H9 (cell line): ENCODE measurements at regions not wholly inside any gene's neighbourhood (a gene's known extent, or its start where the extent isn't known, plus 50 kb on each side); places are given as distances from the start of the nearest gene placed in this dataset.

Experiments
- DNase-seq: peaks from one replicate; pipeline ENCODE4 v3.0.0-alpha.2; 2017
- H2AFZ ChIP-seq: one replicate; pipeline ENCODE4 v1.6.1; 2013; ENCODE audit warnings: mild to moderate bottlenecking, low read length, control low read depth, moderate library complexity
- H2AK5ac ChIP-seq: 2 replicates; pipeline ENCODE4 v1.6.1; 2013; ENCODE audit warnings: low read length, control low read depth, mixed read lengths; ENCODE audit not compliant: insufficient read length
- H2BK120ac ChIP-seq: one replicate; pipeline ENCODE4 v1.6.1; 2013; ENCODE audit warnings: low read depth, mild to moderate bottlenecking, low read length, control low read depth, inconsistent platforms; ENCODE audit not compliant: poor library complexity, severe bottlenecking
- H2BK12ac ChIP-seq: 2 replicates; pipeline ENCODE4 v1.6.1; 2013; ENCODE audit warnings: low read length, control low read depth, mixed read lengths, low read depth; ENCODE audit not compliant: insufficient read length
- H2BK15ac ChIP-seq: 2 replicates; pipeline ENCODE4 v1.6.1; 2013; ENCODE audit warnings: low read depth, low read length, control low read depth
- H2BK20ac ChIP-seq: one replicate; pipeline ENCODE4 v1.6.1; 2013; ENCODE audit warnings: low read depth, mild to moderate bottlenecking, low read length, control low read depth, inconsistent platforms; ENCODE audit not compliant: poor library complexity, severe bottlenecking
- H2BK5ac ChIP-seq: 2 replicates; pipeline ENCODE4 v1.6.1; 2013; ENCODE audit warnings: low read length, control low read depth, mixed read lengths; ENCODE audit not compliant: insufficient read length
- H3K14ac ChIP-seq: 2 replicates; pipeline ENCODE4 v1.6.1; 2013; ENCODE audit warnings: low read length, control low read depth; ENCODE audit not compliant: insufficient read depth
- H3K18ac ChIP-seq: 2 replicates; pipeline ENCODE4 v1.6.1; 2013; ENCODE audit warnings: low read depth, mild to moderate bottlenecking, mixed read lengths, low read length, control low read depth; ENCODE audit not compliant: insufficient read length
- H3K23ac ChIP-seq: 2 replicates; pipeline ENCODE4 v1.6.1; 2013; ENCODE audit warnings: low read length, control low read depth, mixed read lengths, low read depth; ENCODE audit not compliant: insufficient read length
- H3K23me2 ChIP-seq: 2 replicates; pipeline ENCODE4 v1.6.1; 2013; ENCODE audit warnings: low read depth, mild to moderate bottlenecking, mixed read lengths, low read length, control low read depth; ENCODE audit not compliant: insufficient read length, poor library complexity, severe bottlenecking
- H3K27ac ChIP-seq: 2 replicates; pipeline ENCODE4 v1.5.1; 2013; ENCODE audit warnings: low read length, control low read depth, mixed read lengths, low read depth; ENCODE audit not compliant: insufficient read length
- H3K27me3 ChIP-seq: 2 replicates; pipeline ENCODE4 v1.6.1; 2013; ENCODE audit warnings: low read length, control low read depth, inconsistent platforms; ENCODE audit not compliant: insufficient read depth
- H3K4ac ChIP-seq: 2 replicates; pipeline ENCODE4 v1.6.1; 2013; ENCODE audit warnings: low read depth, mild to moderate bottlenecking, control low read depth, inconsistent platforms, low read length, moderate library complexity
- H3K4me1 ChIP-seq: 2 replicates; pipeline ENCODE4 v1.6.1; 2013; ENCODE audit warnings: low read length, control low read depth, inconsistent platforms; ENCODE audit not compliant: insufficient read depth
- H3K4me2 ChIP-seq: 2 replicates; pipeline ENCODE4 v1.6.1; 2013; ENCODE audit warnings: low read length, control low read depth, mixed read lengths; ENCODE audit not compliant: insufficient read length, insufficient read depth
- H3K56ac ChIP-seq: 2 replicates; pipeline ENCODE4 v1.6.1; 2013; ENCODE audit warnings: low read depth, mild to moderate bottlenecking, mixed read lengths, low read length, control low read depth; ENCODE audit not compliant: insufficient read length
- H3K79me1 ChIP-seq: 2 replicates; pipeline ENCODE4 v1.6.1; 2013; ENCODE audit warnings: low read depth, mild to moderate bottlenecking, moderate library complexity, low read length, control low read depth, inconsistent platforms; ENCODE audit not compliant: insufficient read depth, poor library complexity, severe bottlenecking
- H3K79me2 ChIP-seq: 2 replicates; pipeline ENCODE4 v1.6.1; 2013; ENCODE audit warnings: low read length, control low read depth, inconsistent platforms; ENCODE audit not compliant: insufficient read depth
- H3K9ac ChIP-seq: 2 replicates; pipeline ENCODE4 v1.6.1; 2013; ENCODE audit warnings: low read length, control low read depth, mixed read lengths; ENCODE audit not compliant: insufficient read length; ENCODE audit errors: extremely low read depth
- H3K9me3 ChIP-seq: one replicate; pipeline ENCODE4 v1.6.1; 2013; ENCODE audit warnings: low read depth, low read length, inconsistent platforms; ENCODE audit not compliant: control insufficient read depth
- H3T11ph ChIP-seq: one replicate; pipeline ENCODE4 v1.6.1; 2013; ENCODE audit warnings: mild to moderate bottlenecking, low read length, control low read depth, inconsistent platforms
- H4K20me1 ChIP-seq: one replicate; pipeline ENCODE4 v1.6.1; 2013; ENCODE audit not compliant: control insufficient read depth, insufficient read length, insufficient read depth
- H4K5ac ChIP-seq: 2 replicates; pipeline ENCODE4 v1.6.1; 2013; ENCODE audit warnings: low read depth, mild to moderate bottlenecking, mixed read lengths, low read length, control low read depth; ENCODE audit not compliant: insufficient read length
- H4K8ac ChIP-seq: replicated peaks from 2 replicates; pipeline ENCODE4 v1.6.1; 2013; ENCODE audit warnings: low read length, control low read depth, mixed read lengths, low read depth; ENCODE audit not compliant: insufficient read length
- H4K91ac ChIP-seq: 2 replicates; pipeline ENCODE4 v1.6.1; 2013; ENCODE audit warnings: low read depth, mild to moderate bottlenecking, moderate library complexity, mixed read lengths, low read length, control low read depth; ENCODE audit not compliant: insufficient read length
- H3K27ac Mint-ChIP-seq, 3 experiments: 2 replicates in 2 of 3; 3 replicates in 1 of 3; pipeline ENCODE4 v1.8.0; 2020 to 2021; ENCODE audit warnings: mixed read lengths in 3 of 3, mild to moderate bottlenecking in 1 of 3, moderate library complexity in 1 of 3
- H3K27me3 Mint-ChIP-seq: 2 replicates; pipeline ENCODE4 v1.8.0; 2021; ENCODE audit warnings: low read depth, mild to moderate bottlenecking, moderate library complexity, mixed read lengths
- H3K36me3 Mint-ChIP-seq, 3 experiments: 2 replicates in 2 of 3; 3 replicates in 1 of 3; pipeline ENCODE4 v1.8.0; 2020 to 2021; ENCODE audit warnings: low read depth in 3 of 3, mixed read lengths in 3 of 3; ENCODE audit not compliant: insufficient read depth in 1 of 3
- H3K4me1 Mint-ChIP-seq, 2 experiments: 2 replicates each; pipeline ENCODE4 v1.8.0; 2020; ENCODE audit warnings: mixed read lengths in 2 of 2
- H3K4me3 Mint-ChIP-seq, 2 experiments: 2 replicates in 1 of 2; 3 replicates in 1 of 2; pipeline ENCODE4 v1.8.0; 2020 to 2021; ENCODE audit warnings: mild to moderate bottlenecking in 2 of 2, mixed read lengths in 2 of 2, moderate library complexity in 1 of 2
- H3K9me3 Mint-ChIP-seq, 2 experiments: 2 replicates in 1 of 2; 3 replicates in 1 of 2; pipeline ENCODE4 v1.8.0; 2020; ENCODE audit warnings: mild to moderate bottlenecking in 2 of 2, mixed read lengths in 2 of 2, moderate library complexity in 1 of 2
- CTCF ChIP-seq: fragments of 200-600 bp; sonication (generic); conservative IDR thresholded peaks from 3 replicates; pipeline ENCODE4 v1.8.0; 2021; ENCODE audit warnings: antibody characterized with exemption, mild to moderate bottlenecking
- WGBS: extraction: QIAGEN DNeasy Blood & Tissue Kit; methylation state at CpG from one replicate; pipeline ENCODE4 v1.1.7; 2013; ENCODE audit warnings: missing lambda C conversion rate, low lambda C conversion rate, mixed read lengths; ENCODE audit not compliant: insufficient read length; ENCODE audit errors: extremely low coverage; 5-methylcytosine and 5-hydroxymethylcytosine counted together

- H3K23me2 ChIP-seq: no peaks in the 10 kb centered on the region
- no peaks in the 10 kb centered on the region for H3K9me3 ChIP-seq
- Mint-ChIP-seq H3K4me1 (peaks cover 12 to 18% of the 10 kb centered on the region in 2 experiments), H3K27me3 (peaks cover 65% of the 10 kb centered on the region), H3K36me3 (no peaks in the 10 kb centered on the region), H3K4me3 (no peak overlapping the region), H3K9me3 (no peaks in the 10 kb centered on the region), H3K27ac (no peak overlapping the region)
- H3K27me3 ChIP-seq: no peaks in the 10 kb centered on the region; the same call in 1 of the 2 replicates
- no peak overlapping the region for H2BK15ac ChIP-seq
- no peaks in the 10 kb centered on the region for H4K20me1 ChIP-seq
- no peaks in the 10 kb centered on the region; the same call in 1 of the 2 replicates for H3K4me1 ChIP-seq
- no peak overlapping the region for H3K23ac ChIP-seq
- no peak overlapping the region for H3K14ac ChIP-seq
- H2AK5ac ChIP-seq: no peak overlapping the region
- H3K27ac ChIP-seq: no peak overlapping the region
- no peak overlapping the region for H4K5ac ChIP-seq
- no CpG with 5 or more reads among the region's 6 CpGs for WGBS
- no peak overlapping the region for H2BK5ac ChIP-seq
- no peak overlapping the region for H2AFZ ChIP-seq
- no peak overlapping the region for H3T11ph ChIP-seq
- no peak overlapping the region for H3K9ac ChIP-seq
- H3K4me2 ChIP-seq: no peak overlapping the region
- H2BK20ac ChIP-seq: no peak overlapping the region
- H3K18ac ChIP-seq: no peak overlapping the region
- H4K8ac ChIP-seq: no peak overlapping the region
- H2BK12ac ChIP-seq: no peak overlapping the region
- no peak overlapping the region for H3K4ac ChIP-seq
- no peak overlapping the region for H4K91ac ChIP-seq
- no peak overlapping the region for H2BK120ac ChIP-seq
- no peak for TF ChIP-seq CTCF
- no peaks in the 10 kb centered on the region for H3K79me1 ChIP-seq
- no peak for DNase-seq
- H3K79me2 ChIP-seq: no peaks in the 10 kb centered on the region
- H3K56ac ChIP-seq: no peak overlapping the region
These were observed 334.7 kb downstream of the NR2F1-AS1 start for GRCh38 chr5:93246090-93246855.
